DND-41 (cell line): ENCODE measurements at regions not wholly inside any gene's neighbourhood (a gene's known extent, or its start where the extent isn't known, plus 50 kb on each side); places are given as distances from the start of the nearest gene placed in this dataset.
"Not testable (repeated sequence)": the region's sequence is repeated elsewhere in the genome, so short reads cannot be mapped to it uniquely, and the experiment has no call there.

Experiments
- ATAC-seq: fragments of 200-7000 bp; cut with Tn5 transposase; 3 replicates; pipeline ENCODE4 v1.9.1; 2021; ENCODE audit warnings: low read depth; ENCODE audit not compliant: insufficient read depth
- DNase-seq: peaks from one replicate; pipeline ENCODE4 v3.0.0-alpha.2; 2020
- H2AFZ ChIP-seq: 2 replicates; pipeline ENCODE4 v1.6.0; 2012; ENCODE audit warnings: low read depth, low read length
- H3K27ac ChIP-seq: 2 replicates; pipeline ENCODE4 v1.5.1; 2012; ENCODE audit warnings: low read length, inconsistent platforms
- H3K27me3 ChIP-seq: fragments of 200-600 bp; sonication (generic); 2 replicates; pipeline ENCODE4 v1.6.0; 2012; ENCODE audit warnings: low read length, mild to moderate bottlenecking, inconsistent platforms; ENCODE audit not compliant: insufficient read depth, poor library complexity
- H3K36me3 ChIP-seq: 2 replicates; pipeline ENCODE4 v1.5.1; 2012; ENCODE audit warnings: low read length, inconsistent platforms; ENCODE audit not compliant: insufficient read depth
- H3K4me1 ChIP-seq: 2 replicates; pipeline ENCODE4 v1.5.1; 2012; ENCODE audit warnings: mild to moderate bottlenecking, low read length; ENCODE audit not compliant: insufficient read depth
- H3K4me2 ChIP-seq: 2 replicates; pipeline ENCODE4 v1.6.0; 2012; ENCODE audit warnings: mild to moderate bottlenecking, moderate library complexity, low read length, inconsistent platforms; ENCODE audit not compliant: insufficient read depth
- H3K4me3 ChIP-seq, 2 experiments: fragments of 200-600 bp in 1 of 2; shearing (Covaris generic) in 1 of 2; 2 replicates each; pipeline ENCODE4 v1.5.1; 2012 to 2016; ENCODE audit warnings: inconsistent platforms in 2 of 2, low read length in 2 of 2, mild to moderate bottlenecking in 2 of 2, low read depth in 1 of 2, moderate library complexity in 1 of 2
- H3K79me2 ChIP-seq: 2 replicates; pipeline ENCODE4 v1.6.0; 2012; ENCODE audit warnings: low read length, inconsistent platforms; ENCODE audit not compliant: insufficient read depth
- H3K9ac ChIP-seq: 2 replicates; pipeline ENCODE4 v1.6.0; 2012; ENCODE audit warnings: low read depth, mild to moderate bottlenecking, inconsistent platforms, low read length, moderate library complexity
- H3K9me3 ChIP-seq: 2 replicates; pipeline ENCODE4 v1.5.1; 2012; ENCODE audit warnings: low read length, moderate library complexity, mild to moderate bottlenecking, inconsistent platforms; ENCODE audit not compliant: insufficient read depth, severe bottlenecking
- H4K20me1 ChIP-seq: 2 replicates; pipeline ENCODE4 v1.6.0; 2012; ENCODE audit warnings: low read length; ENCODE audit not compliant: insufficient read depth
- EZH2 ChIP-seq: IDR thresholded peaks from 3 replicates; pipeline ENCODE4 v1.6.1; 2012; ENCODE audit warnings: borderline replicate concordance, low read depth, mild to moderate bottlenecking, moderate library complexity, low read length, inconsistent platforms; ENCODE audit not compliant: severe bottlenecking
- TF ChIP-seq, protein P1 (sequence below): IDR thresholded peaks from 2 replicates; pipeline ENCODE4 v1.5.1; 2012; ENCODE audit warnings: borderline replicate concordance, low read length, moderate library complexity, mild to moderate bottlenecking; ENCODE audit not compliant: poor library complexity, severe bottlenecking; ENCODE audit errors: extremely low read depth

DNA sequence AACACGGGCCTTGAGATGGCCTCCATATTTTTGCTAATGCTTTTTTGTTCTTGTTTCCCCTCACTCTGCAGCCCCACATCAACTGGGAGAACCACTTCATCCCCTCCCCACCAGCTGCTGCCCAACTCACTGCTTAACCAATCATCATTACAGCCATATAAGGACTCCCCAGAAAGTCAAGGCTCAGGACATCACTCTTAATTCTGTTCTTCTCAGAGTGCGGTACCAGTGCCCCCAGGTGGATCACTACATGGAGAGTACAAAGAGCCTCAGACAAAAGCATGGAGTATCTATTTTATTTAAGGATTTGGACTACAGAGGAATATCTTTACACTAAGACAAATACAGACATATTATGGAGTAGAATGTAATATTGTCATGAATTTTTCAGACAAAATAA is 340.6 kb downstream of the PAX3 start:
- TF ChIP-seq, protein P1, sequence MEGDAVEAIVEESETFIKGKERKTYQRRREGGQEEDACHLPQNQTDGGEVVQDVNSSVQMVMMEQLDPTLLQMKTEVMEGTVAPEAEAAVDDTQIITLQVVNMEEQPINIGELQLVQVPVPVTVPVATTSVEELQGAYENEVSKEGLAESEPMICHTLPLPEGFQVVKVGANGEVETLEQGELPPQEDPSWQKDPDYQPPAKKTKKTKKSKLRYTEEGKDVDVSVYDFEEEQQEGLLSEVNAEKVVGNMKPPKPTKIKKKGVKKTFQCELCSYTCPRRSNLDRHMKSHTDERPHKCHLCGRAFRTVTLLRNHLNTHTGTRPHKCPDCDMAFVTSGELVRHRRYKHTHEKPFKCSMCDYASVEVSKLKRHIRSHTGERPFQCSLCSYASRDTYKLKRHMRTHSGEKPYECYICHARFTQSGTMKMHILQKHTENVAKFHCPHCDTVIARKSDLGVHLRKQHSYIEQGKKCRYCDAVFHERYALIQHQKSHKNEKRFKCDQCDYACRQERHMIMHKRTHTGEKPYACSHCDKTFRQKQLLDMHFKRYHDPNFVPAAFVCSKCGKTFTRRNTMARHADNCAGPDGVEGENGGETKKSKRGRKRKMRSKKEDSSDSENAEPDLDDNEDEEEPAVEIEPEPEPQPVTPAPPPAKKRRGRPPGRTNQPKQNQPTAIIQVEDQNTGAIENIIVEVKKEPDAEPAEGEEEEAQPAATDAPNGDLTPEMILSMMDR: no peak
- no peak for TF ChIP-seq EZH2
- H3K9ac ChIP-seq: no peak overlapping the region
- H2AFZ ChIP-seq: no peak overlapping the region
- no peak overlapping the region for H3K4me3 ChIP-seq
- no peaks in the 10 kb centered on the region for H3K27me3 ChIP-seq
- no peak overlapping the region for H3K4me2 ChIP-seq
- ATAC-seq (no peak), DNase-seq (no peak)
- H3K27ac ChIP-seq: no peak overlapping the region
- H3K9me3 ChIP-seq: no peaks in the 10 kb centered on the region
- H3K36me3 ChIP-seq: no peaks in the 10 kb centered on the region
- no peaks in the 10 kb centered on the region for H3K4me1 ChIP-seq
- H4K20me1 ChIP-seq: no peaks in the 10 kb centered on the region
- H3K79me2 ChIP-seq: no peaks in the 10 kb centered on the region

DNA sequence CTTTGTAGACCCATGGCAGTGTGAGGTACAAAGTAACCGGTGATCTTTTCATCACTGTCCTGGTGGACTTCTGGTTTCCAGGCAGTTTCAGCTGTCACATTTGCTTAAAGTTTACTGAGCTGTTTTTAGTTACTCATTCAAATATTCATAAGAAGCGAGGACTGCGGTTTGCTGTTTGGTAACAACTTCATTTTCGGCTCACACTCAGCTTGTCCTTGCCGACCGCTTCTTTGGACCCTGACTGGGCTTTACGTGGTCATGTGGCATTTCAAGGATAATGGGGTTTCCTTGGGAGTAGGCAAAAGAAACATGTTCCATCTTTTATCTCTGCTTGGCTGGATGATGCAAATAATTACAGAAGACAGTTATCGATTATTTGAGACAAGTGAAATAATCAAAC is 350.7 kb downstream of the PAX3 start:
- Histone ChIP-seq H2AFZ (no peak overlapping the region), H4K20me1 (no peaks in the 10 kb centered on the region), H3K9me3 (no peaks in the 10 kb centered on the region), H3K79me2 (no peaks in the 10 kb centered on the region), H3K27me3 (no peaks in the 10 kb centered on the region), H3K4me3 (no peak overlapping the region), H3K4me1 (no peaks in the 10 kb centered on the region), H3K9ac (no peak overlapping the region), H3K27ac (no peak overlapping the region), H3K4me2 (no peak overlapping the region), H3K36me3 (no peaks in the 10 kb centered on the region)
- DNase-seq (no peak), ATAC-seq (no peak)
- no peak for TF ChIP-seq EZH2
- TF ChIP-seq, protein P1: no peak

DNA sequence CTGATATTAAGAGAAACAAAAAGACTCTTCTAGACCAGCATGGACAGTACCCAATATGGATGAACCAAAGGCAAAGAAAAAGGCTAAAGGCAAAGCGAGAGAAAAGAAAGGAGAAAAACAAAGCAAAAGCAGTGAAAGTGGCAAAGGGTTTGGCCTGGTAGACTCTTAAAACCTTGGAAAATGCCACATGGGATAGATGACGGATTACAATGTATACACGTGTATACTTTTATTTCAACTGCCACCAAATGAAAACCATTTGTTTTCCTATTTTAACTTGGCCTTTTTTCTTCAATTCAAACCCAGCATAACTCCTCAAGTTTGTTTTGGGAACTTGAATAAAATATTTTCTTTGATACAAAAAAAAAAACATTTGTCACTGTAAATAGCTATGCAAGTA is 354.3 kb downstream of the PAX3 start:
- not testable (repeated sequence) for H3K36me3 ChIP-seq, H3K4me3 ChIP-seq, ATAC-seq, H2AFZ ChIP-seq, H3K9ac ChIP-seq, H3K9me3 ChIP-seq, H4K20me1 ChIP-seq, H3K79me2 ChIP-seq, H3K4me1 ChIP-seq, DNase-seq, H3K27ac ChIP-seq, H3K27me3 ChIP-seq, H3K4me2 ChIP-seq

DNA sequence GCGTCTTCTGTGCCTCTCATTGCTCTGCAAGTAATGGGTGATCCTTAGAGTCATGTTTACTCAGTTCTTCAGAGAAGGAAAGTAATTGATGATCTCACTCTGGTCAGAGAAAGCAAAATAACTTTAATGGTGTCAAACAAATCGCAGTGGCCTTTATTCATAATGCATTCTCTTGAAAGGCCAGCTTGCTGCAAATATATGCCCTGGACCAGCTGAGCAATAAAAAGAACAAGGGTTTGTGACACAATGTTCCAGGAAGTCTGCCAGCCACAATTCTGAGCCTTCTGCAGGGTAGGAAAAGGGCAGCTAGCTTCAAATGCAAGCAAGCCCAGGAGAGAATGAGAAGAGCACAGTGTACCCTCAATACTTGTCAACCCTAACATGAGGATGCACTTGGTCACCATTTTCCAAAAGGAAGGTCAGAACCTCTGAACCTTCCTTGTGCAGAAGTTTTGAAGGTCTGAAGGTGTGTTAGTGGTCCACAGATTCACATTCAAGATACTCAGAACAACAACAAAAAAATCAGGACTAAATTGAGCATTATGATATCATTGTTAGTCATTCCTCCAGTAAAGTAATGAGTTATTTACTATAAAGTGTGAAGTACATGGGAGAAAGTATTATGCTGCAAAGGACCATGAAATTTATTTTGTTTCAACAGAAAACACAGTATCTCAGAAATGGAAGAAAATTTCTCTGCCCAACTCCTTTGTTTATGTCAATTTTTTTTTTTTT is 355.6 kb downstream of the PAX3 start:
- no peak overlapping the region for H3K4me2 ChIP-seq
- DNase-seq: no peak
- no peaks in the 10 kb centered on the region for H3K4me1 ChIP-seq
- no peak overlapping the region for H3K4me3 ChIP-seq
- ATAC-seq: no peak
- H3K36me3 ChIP-seq: no peaks in the 10 kb centered on the region
- no peaks in the 10 kb centered on the region for H3K27me3 ChIP-seq
- H3K79me2 ChIP-seq: no peaks in the 10 kb centered on the region
- H3K27ac ChIP-seq: no peak overlapping the region
- no peak for TF ChIP-seq EZH2
- TF ChIP-seq, protein P1: no peak
- no peaks in the 10 kb centered on the region for H4K20me1 ChIP-seq
- no peak overlapping the region for H3K9ac ChIP-seq
- no peaks in the 10 kb centered on the region for H3K9me3 ChIP-seq
- H2AFZ ChIP-seq: no peak overlapping the region
